ENCODE measurements at regions not wholly inside any gene's neighbourhood (a gene's known extent, or its start where the extent isn't known, plus 50 kb on each side); places are given as distances from the start of the nearest gene placed in this dataset.

DNA sequence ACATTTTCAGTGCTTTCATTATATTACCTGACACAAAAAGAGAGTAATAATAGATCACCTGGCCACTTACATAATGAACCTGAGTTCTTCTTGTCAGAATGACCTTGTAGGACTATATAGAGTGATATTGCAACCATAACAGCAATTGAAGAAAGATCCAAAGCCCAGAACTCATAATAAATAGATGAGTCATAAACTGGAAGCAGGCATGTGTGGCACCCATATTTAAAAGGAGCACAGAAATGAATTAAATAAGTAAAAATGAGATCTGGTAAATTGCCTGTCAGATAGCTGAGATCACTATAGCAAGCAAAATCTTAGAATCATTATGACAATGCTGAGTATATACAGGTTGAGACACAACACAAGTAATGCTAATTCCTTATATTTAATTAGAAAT, 331.8 kb downstream of the AASDHPPT start:
- no peak for DNase-seq (ENCODE audit: low spot score)

GRCh38 chr11:106409671-106410070, 332.2 kb downstream of the AASDHPPT start:
- DNase-seq (ENCODE audit: low spot score), result no peak

- DNase-seq (ENCODE audit: low spot score), result no peak
Observed at GRCh38 chr11:106410902-106411301, 333.4 kb downstream of the AASDHPPT start.

- no peak for DNase-seq (ENCODE audit: low spot score)
Observed at GRCh38 chr11:106413222-106413621, 335.8 kb downstream of the AASDHPPT start.

GRCh38 chr11:106415510-106415909, 338.0 kb downstream of the AASDHPPT start:
- DNase-seq (ENCODE audit: low spot score), result peak; percentile 12

GRCh38 chr11:106418791-106419190, 341.3 kb downstream of the AASDHPPT start:
- no peak for DNase-seq (ENCODE audit: low spot score)

GRCh38 chr11:106420048-106420665, 342.7 kb downstream of the AASDHPPT start:
- DNase-seq (ENCODE audit: low spot score), result no peak

- DNase-seq (ENCODE audit: low spot score), result no peak
Observed at GRCh38 chr11:106420686-106421085, 343.2 kb downstream of the AASDHPPT start.

DNA sequence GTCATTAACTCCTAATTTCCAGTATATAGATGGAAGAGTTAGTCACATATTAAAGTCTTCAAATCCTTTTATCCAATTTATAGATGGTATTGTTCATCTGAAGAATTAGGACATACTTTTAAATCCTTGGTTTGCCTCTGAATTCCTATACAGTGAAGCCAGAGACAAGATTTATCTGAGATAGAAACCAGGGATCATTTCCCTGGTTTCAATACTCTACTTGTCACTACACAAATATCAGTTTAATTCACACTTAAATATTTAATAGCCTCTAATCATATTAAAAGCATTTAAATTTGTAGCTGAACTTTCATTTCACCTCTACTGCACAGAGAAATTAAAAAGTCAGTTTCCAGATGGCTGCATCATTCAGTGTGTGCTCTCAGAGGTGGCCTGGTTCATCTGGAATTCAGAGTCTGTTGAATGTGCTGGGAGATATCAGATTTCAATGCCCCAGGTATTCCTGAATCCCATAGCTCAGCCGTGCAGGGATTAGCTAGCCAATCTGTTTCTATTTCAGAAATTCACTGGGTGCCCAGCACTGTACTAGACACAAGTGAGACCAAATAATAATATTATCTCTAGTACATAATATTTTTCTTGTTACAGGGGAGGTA, 344.3 kb downstream of the AASDHPPT start:
- no peak for DNase-seq (ENCODE audit: low spot score)

DNA sequence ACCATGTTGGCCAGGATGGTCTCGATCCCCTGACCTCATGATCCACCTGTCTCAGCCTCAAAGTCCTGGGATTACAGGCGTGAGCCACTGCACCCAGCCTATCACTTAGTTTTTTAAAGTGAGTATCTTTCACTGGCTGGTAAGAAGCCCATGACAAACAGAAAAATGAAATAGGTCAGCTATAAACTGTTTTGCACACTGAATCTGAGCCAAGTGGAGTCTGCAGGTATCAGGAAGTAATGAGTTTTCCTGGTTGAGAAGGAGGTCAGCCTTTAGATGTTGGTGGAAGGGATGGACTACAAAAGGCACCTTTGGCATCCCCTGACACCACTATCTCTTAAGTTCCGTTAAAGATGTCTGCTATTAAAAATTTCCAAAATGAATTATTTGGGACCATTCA, 345.1 kb downstream of the AASDHPPT start:
- no peak for DNase-seq (ENCODE audit: low spot score)

- no peak for DNase-seq (ENCODE audit: low spot score)
Observed at GRCh38 chr11:106424111-106424510, 346.6 kb downstream of the AASDHPPT start.

DNA sequence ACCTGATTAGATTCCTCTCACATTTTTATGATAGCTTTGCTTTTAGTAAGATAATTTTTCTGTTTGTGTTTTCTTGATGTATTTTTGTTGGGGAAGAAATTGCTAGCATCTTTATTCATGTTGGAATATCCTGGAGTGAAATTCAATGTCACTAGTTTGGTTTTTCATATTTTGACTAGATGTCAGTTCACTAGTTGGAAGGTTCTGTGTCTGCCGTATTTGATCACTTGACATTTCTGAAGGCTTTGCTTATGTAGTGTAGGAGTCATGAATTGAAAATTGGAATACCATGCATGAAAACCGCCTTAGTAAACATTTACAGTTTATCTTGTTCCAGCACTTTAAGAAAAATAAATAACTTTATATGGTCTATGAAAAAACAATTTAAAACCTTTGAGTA, 348.4 kb downstream of the AASDHPPT start:
- DNase-seq (ENCODE audit: low spot score), result no peak

DNA sequence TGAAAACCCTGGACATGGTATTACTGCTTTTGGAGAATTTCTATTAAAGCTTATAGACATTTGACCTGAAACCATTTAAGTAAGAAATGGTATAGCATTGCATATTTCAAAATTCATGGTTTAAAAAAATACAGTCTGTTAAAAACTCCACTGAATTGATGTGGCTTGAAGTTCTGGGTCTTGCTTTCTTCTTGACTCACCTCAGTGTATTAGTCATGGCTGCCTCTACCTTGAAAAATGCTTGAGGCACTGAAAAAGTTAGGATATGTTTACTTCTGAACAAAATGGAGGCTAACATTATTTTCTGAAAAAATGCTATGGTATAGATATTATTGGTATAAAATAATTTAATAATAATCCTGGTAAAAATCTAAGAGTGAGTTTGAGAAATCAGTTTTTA, 349.2 kb downstream of the AASDHPPT start:
- no peak for DNase-seq (ENCODE audit: low spot score)

GRCh38 chr11:106427736-106428135, 350.3 kb downstream of the AASDHPPT start:
- no peak for DNase-seq (ENCODE audit: low spot score)

DNA sequence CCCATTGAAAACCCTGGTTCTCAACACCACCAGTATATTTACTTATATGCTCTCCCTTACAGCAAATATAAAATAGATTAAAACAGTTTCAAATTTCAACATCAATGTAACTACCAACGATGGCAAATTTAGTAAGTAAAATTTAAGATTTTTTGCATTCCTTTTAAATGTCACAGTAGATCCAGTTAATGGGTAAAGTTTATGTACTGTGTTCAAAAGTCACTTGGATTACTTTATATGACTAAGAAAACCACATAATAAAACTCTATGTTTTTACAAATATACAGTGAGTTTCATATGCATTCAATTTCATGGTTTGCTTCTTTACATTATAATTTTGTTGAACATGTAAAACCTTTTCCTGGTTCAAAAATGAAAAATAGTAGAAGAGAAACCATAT, 364.6 kb downstream of the AASDHPPT start:
- no peak for DNase-seq (ENCODE audit: low spot score)

DNA sequence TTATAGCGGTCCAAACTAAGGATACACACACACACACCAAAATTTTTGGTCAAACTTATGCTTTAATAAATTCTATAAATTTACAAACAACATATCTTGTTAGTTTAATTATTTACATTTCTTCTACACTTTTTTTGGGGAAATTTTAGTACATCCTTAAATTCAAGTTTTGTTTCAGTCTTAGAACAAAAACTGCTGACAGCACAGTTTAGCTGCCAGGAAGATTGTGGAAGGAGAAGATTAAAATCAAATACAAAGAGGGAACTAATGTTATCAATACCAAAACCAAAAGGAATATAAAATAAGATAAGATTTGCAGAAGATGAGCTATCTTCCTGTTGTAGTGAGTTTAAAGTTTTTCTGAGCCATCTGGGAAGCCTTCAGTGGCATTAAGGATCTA, 368.8 kb downstream of the AASDHPPT start:
- DNase-seq (ENCODE audit: low spot score), result no peak

DNA sequence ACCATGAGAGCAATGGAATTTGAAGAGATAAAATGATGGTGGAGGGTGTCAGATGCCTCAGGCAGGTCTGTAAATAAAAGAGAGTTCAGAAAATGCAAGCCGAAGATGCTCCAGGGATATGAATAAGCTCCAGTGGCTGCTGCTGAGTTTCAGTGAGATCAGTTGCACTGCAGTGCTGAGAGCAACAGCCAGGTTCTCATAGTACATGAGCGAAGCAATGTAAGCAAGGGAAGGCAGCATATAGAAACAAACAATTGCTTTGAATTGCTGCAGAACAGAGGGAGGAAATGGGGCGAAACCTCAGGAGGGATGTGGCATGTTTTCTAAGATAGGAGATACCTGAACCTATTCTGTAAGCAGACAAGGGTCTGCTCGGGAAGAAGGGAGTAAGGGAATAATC, 369.5 kb downstream of the AASDHPPT start:
- no peak for DNase-seq (ENCODE audit: low spot score)

DNA sequence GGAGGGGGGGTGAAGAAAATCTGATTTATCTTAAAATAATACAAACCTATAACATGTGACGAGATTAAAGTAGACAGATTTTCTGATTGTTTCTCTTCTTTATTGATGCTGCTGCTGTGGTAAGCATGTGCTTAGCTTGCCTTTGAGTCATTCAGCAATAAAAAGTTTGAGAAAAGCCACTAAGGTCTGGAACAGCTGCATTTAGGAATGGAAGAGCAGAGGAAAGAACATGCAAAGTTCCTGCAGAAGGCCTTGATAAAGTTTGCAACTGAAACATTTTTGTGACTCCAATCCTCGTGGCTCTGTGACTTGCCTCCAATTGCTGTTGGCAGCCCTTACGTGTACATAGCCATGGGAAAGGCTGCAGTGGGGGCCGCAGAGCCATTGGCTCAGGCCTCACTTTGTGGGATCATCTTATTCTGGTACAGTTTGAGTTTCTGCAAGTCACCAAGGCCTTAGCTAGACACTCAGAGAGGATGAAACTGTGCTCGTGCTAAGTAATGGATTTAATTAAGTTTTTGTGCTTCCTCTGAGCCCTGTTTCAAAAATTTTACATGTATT, 370.2 kb downstream of the AASDHPPT start:
- DNase-seq (ENCODE audit: low spot score), result no peak

DNA sequence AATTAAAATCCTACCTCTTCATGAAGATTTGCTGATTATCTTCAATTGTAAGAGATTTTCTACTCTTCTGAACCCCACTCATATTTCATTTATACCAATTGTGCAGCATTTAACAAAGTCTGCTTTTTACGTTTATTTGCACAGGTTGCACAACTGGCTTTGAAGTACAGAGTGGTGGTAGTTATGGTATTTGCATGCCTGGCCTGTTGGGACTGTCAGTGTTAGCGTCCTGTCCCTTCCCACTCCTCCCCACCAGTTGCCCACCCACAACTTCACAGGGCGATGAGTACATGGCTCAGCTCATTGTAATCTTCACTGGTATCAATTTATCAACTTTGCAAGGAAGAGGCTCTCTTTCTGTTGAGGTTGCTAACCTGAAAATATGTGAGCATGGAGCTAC, 372.3 kb downstream of the AASDHPPT start:
- DNase-seq (ENCODE audit: low spot score), result peak; percentile 51

DNA sequence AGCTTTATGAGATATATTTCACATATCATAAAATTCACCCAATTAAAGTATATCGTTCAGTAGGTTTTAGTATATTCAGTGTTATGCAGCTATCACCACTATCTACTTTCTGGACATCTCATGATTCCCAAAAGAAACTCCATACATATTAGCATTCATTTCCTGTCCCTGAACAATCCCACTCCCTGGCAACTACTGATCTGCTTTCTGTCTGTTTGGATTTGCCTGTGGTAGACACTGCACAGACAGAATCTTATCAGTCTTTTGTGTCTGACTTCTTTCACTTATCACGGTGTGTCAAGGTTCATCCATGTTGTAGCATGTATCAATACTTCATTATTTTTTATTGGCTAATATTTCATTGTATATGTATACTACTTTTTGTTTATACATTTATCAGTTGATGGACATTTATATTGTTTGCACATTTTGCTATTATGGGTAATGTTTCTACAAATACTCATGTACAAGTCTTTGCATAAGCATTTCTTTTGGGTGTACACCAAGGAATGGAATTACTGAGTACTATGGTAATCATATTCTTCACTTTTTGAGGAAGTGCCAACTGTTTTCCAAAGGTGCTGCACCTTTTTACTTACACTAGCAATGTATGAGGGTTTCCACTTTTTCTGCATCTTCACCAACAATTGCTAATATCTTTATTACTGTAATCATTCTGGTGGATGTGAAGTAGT, 373.9 kb downstream of the AASDHPPT start:
- no peak for DNase-seq (ENCODE audit: low spot score)

DNA sequence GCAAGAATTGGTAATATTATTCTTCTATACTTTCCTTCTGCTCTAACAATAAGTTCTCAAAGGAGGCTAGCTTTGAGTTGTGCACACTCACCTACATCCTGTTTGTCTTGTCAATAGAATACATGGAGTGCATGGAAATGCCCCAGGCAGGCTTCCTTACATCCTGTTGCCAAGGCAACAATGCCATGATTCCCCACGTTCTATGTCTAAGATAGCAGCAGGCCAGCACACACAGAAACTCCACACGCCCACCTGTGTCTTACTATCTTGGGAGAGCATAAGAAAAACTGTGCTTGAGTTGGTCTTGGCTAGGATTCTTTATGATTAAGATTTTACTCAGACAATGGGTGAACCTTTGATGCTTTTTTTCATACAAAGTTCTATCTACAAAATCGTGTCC, 379.2 kb downstream of the AASDHPPT start:
- DNase-seq (ENCODE audit: low spot score), result no peak

DNA sequence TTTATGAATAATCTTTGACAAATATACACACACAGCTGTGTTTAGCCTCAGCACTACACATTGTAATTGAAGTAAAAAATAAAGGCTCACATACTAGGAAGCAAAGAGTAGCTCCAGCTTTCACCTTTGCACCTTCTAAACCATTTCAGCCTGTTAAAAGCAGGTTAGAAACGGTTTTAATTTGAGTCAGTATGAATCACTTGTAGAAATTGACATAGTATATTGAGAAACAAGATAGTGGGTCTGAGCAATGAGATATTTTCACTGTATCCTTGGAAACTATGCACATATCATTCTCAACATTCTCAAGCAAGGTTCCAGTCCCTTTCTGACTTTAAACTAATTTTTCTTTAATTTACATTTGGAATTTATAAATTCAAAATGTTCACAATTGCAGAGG, 380.3 kb downstream of the AASDHPPT start:
- DNase-seq (ENCODE audit: low spot score), result no peak

DNA sequence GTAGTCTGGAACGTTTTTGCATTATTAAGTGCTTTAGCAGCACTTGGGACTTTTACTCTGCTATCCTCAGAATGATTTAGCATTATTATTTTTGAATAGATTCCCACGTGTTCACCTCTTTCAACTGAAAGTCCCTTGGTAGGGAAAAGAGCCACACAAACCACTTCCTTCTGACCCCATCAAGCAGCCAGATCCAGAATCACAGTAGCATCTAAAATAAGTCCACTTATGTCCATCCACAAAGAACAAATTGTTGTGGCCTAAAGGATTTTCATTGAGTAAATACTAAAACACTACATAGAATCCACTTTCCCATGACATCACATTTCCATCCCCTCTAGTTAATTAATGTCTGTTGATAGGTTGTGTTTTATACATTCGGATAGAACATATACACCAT, 381.7 kb downstream of the AASDHPPT start:
- DNase-seq (ENCODE audit: low spot score), result no peak
